Breast epithelium (tissue), 3 donors: ENCODE measurements at regions not wholly inside any gene's neighbourhood (a gene's known extent, or its start where the extent isn't known, plus 50 kb on each side); places are given as distances from the start of the nearest gene placed in this dataset.

Source experiments
- POLR2A ChIP-seq: fragments of 450-650 bp; IDR thresholded peaks from one replicate; pipeline ENCODE4 v1.6.1; 2016; ENCODE audit warnings: antibody characterized with exemption, mild to moderate bottlenecking, moderate library complexity
- POLR2AphosphoS5 ChIP-seq, 3 donors: sonication (generic); formaldehyde crosslinking; IDR thresholded peaks; one replicate each; pipeline ENCODE4 v1.6.1; 2017; ENCODE audit warnings: antibody characterized with exemption in 3 of 3
- TF ChIP-seq, protein P1 (sequence below), 3 donors: fragments of 450-650 bp; IDR thresholded peaks; one replicate each; pipeline ENCODE4 v1.5.1; 2016 to 2017; ENCODE audit warnings: antibody characterized with exemption in 3 of 3, mild to moderate bottlenecking in 3 of 3, moderate library complexity in 3 of 3

DNA sequence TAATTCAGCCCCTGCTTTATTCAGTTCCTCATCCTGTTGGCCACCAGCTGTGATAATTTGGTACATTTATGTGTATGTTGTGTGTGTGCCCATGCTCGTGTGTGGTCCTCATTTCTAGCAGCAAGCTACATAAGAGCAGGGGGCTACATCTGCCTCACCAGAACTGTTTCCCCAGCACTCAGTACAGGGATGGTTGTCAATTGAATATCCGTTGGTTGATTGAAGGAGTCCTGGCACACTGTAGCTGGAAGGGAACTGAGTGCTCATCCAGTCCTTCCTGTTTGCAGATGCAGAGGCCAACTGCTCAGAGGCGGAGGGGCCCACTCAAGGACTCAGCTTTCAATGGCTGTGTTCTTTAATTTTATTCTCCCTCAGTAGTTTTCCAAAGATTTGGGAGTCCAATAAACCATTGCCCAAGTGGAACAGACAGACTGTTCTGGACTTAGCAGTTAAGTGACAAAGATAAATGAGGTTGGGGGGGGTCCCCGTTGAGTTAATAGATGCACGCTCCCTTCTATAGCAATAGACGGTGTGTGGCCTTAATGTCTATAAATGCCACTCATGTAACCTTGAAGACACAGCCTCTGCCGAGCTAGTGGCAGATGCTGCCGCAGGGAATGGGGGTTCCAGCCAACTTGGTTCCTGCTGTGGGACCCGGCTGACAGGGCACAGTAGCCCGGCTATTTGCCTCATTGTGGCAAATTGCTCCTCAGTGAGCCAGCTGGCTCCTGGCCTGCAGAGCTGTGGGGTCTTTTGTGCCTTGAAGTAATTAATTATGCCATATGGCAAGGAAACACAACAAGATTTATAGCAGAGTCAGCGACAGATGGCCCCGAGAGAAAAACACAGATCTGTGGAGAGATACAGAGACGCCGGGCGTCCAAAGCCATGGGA lies 71.4 kb upstream of the GRK3 start:
- TF ChIP-seq POLR2A (no peak), POLR2AphosphoS5 (IDR thresholded peaks at IDR 0.05) (no peak)
- TF ChIP-seq, protein P1, sequence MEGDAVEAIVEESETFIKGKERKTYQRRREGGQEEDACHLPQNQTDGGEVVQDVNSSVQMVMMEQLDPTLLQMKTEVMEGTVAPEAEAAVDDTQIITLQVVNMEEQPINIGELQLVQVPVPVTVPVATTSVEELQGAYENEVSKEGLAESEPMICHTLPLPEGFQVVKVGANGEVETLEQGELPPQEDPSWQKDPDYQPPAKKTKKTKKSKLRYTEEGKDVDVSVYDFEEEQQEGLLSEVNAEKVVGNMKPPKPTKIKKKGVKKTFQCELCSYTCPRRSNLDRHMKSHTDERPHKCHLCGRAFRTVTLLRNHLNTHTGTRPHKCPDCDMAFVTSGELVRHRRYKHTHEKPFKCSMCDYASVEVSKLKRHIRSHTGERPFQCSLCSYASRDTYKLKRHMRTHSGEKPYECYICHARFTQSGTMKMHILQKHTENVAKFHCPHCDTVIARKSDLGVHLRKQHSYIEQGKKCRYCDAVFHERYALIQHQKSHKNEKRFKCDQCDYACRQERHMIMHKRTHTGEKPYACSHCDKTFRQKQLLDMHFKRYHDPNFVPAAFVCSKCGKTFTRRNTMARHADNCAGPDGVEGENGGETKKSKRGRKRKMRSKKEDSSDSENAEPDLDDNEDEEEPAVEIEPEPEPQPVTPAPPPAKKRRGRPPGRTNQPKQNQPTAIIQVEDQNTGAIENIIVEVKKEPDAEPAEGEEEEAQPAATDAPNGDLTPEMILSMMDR (IDR thresholded peaks at IDR 0.05), result no peak
